Stomach smooth muscle (tissue), 2 donors: ENCODE measurements at regions not wholly inside any gene's neighbourhood (a gene's known extent, or its start where the extent isn't known, plus 50 kb on each side); places are given as distances from the start of the nearest gene placed in this dataset.
A peak's percentile ranks its signal among the peaks of the same experiment; 100 is the strongest.

ENCODE experiments used
- H3K27ac ChIP-seq: one replicate; pipeline ENCODE4 v1.7.0; 2013; ENCODE audit warnings: mild to moderate bottlenecking, low read length, inconsistent platforms
- H3K27me3 ChIP-seq, 2 donors: one replicate each; pipeline ENCODE4 v1.7.0; 2013; ENCODE audit warnings: low read length in 2 of 2; ENCODE audit not compliant: insufficient read depth in 2 of 2, control insufficient read depth in 1 of 2
- H3K36me3 ChIP-seq, 2 donors: one replicate each; pipeline ENCODE4 v1.7.0; 2013; ENCODE audit warnings: low read length in 2 of 2; ENCODE audit not compliant: control insufficient read depth in 2 of 2, insufficient read depth in 2 of 2
- H3K4me1 ChIP-seq: one replicate; pipeline ENCODE4 v1.7.0; 2013; ENCODE audit warnings: low read length; ENCODE audit not compliant: control insufficient read depth, insufficient read depth
- H3K4me3 ChIP-seq, 2 donors: one replicate each; pipeline ENCODE4 v1.7.0; 2013; ENCODE audit warnings: low read length in 2 of 2
- H3K9ac ChIP-seq, 2 donors: one replicate each; pipeline ENCODE4 v1.7.0; 2013; ENCODE audit warnings: low read length in 2 of 2, mild to moderate bottlenecking in 1 of 2
- H3K9me3 ChIP-seq, 2 donors: one replicate each; pipeline ENCODE4 v1.7.0; 2013; ENCODE audit warnings: low read length in 2 of 2; ENCODE audit not compliant: control insufficient read depth in 2 of 2
- donor health status: healthy.
- donor health status: Pancreatic carcinoma.

DNA sequence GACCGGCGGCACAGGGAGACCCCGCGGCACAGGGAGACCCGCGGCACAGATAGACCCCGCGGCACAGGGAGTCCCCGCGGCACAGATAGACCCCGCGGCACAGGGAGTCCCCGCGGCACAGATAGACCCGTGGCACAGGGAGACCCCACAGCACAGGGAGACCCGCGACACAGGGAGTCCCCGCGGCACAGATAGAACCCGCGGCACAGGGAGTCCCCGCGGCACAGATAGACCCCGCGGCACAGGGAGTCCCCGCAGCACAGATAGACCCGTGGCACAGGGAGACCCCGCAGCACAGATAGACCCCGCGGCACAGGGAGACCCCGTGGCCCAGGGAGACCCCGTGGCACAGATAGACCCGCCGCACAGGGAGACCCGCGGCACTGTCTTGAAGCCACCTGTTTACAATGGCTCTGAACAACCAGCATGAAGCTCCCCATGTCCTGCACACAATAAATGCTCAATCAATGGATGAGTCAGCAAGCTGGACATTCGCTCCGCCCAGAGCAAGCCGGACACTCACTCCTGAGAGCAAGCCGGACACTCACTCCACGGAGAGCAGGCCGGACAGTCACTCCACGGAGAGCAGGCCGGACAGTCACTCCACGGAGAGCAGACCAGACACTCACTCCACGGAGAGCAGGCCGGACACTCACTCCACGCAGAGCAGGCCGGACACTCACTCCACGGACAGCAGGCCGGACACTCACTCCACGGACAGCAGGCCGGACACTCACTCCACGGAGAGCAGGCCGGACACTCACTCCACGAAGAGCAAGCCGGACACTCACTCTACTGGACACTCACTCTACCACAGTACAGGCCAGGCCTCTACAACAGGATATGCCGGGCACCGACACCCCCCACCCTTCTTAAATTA lies 121.9 kb downstream of the RFLNA start:
- Histone ChIP-seq H3K4me3 (no peak overlapping the region), H3K4me1 (peaks cover 43% of the 10 kb centered on the region), H3K36me3 (peaks cover 18 to 22% of the 10 kb centered on the region in 2 donors), H3K27me3 (no peaks in the 10 kb centered on the region), H3K27ac (no peak overlapping the region), H3K9ac (no peak overlapping the region), H3K9me3 (no peaks in the 10 kb centered on the region)

DNA sequence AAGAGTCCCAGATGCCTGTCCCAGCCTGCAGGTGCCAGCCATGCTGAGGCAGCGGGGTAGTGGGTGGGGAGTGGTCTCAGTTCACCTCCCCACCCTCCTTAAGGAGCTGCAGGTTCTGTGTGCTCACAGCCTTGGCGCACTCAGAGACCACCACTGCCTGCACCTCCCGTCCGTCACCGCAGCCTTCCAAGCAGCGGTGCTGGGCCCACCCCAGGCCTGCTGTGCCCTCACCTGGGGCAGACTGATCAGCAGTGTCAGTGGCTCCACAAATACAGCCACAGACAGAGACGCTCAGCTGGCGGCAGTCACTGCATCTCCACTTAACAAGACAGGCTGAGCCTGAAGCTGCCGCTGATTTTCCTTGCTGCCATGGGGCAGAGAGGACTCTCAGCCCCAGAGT lies 120.2 kb downstream of the RFLNA start:
- peaks cover 18 to 21% of the 10 kb centered on the region in 2 donors for H3K36me3 ChIP-seq
- H3K4me1 ChIP-seq = peaks cover 43% of the 10 kb centered on the region
- no peak overlapping the region for H3K4me3 ChIP-seq
- H3K9me3 ChIP-seq = no peaks in the 10 kb centered on the region
- no peaks in the 10 kb centered on the region for H3K27me3 ChIP-seq
- H3K9ac ChIP-seq = no peak overlapping the region
- H3K27ac ChIP-seq = no peak overlapping the region

DNA sequence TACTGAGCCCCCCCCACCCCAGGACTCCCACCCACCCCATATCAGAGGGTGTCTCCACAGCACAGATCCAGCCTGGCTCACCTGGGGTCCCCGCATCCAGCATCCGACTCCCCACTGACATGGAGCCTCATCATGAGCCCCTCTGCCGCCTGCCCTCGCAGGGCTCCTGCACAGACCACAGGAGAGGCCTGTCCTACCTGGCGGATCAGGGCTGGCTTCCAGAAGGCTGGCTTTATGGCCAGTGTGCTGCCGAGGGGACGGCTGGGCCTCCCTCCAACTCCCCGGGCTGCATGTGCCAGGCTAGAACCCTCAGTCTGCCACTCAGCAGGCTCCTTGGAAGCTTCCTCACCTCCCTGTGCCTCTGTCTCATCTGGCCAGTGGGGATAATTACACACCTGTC lies 119.0 kb downstream of the RFLNA start:
- Histone ChIP-seq H3K27ac (no peak overlapping the region), H3K4me1 (peaks cover 53% of the 10 kb centered on the region), H3K9ac (no peak overlapping the region)

DNA sequence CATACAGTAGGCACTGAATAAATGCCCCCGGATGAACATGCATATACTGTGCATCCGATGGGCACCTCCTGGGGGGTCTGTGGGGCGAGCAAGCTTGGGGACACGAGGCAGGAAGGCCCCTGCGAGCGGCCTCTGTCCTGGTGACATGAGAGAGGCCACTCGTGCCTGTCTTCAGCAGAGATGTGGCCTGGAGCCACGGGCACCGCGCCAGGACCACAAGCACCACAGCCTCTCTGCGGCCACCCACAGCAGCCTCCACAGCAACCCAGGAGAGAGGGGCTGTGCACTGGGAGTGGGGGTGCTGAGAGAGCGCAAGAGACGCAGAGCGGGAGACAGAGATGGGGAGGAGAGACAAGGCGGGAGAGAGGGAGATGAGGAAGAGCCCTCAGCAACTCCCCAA lies 118.5 kb downstream of the RFLNA start:
- peak overlapping the region; percentile 11 for H3K27ac ChIP-seq
- H3K9ac ChIP-seq = no peak overlapping the region
- peaks cover 54% of the 10 kb centered on the region for H3K4me1 ChIP-seq
- H3K4me3 ChIP-seq = no peak overlapping the region
- H3K27me3 ChIP-seq = no peaks in the 10 kb centered on the region
- H3K36me3 ChIP-seq = peaks cover 8 to 13% of the 10 kb centered on the region in 2 donors
- no peaks in the 10 kb centered on the region for H3K9me3 ChIP-seq

More for the DNA sequence above, 119.0 kb downstream of the RFLNA start:
- Histone ChIP-seq H3K36me3 (peaks cover 8 to 13% of the 10 kb centered on the region in 2 donors), H3K4me3 (no peak overlapping the region), H3K27me3 (no peaks in the 10 kb centered on the region), H3K9me3 (no peaks in the 10 kb centered on the region)

DNA sequence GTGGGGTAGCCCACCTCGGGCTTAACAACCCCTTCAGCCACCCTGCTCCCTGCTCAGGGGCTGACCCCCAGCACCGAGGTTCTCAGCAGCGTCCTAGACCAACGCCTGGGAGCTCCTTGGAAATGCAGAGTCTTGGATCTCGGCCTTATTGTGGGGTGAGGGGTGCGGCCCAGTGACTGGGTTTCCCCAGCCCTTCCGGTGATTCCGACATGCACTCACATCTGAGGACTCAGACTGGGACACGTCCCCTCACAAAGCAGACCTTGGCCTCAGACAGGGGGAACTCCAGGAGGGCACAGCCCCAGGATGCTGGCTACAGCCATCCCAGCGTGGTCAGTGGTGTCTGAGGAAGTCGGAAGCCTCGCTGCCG lies 117.7 kb downstream of the RFLNA start:
- Histone ChIP-seq H3K4me3 (peak overlapping the region in 1 of 2 donors; percentile 22), H3K27me3 (no peaks in the 10 kb centered on the region), H3K9ac (no peak overlapping the region), H3K36me3 (peaks cover 8 to 11% of the 10 kb centered on the region in 2 donors), H3K4me1 (peaks cover 54% of the 10 kb centered on the region), H3K9me3 (no peaks in the 10 kb centered on the region), H3K27ac (peak overlapping the region; percentile 46)

DNA sequence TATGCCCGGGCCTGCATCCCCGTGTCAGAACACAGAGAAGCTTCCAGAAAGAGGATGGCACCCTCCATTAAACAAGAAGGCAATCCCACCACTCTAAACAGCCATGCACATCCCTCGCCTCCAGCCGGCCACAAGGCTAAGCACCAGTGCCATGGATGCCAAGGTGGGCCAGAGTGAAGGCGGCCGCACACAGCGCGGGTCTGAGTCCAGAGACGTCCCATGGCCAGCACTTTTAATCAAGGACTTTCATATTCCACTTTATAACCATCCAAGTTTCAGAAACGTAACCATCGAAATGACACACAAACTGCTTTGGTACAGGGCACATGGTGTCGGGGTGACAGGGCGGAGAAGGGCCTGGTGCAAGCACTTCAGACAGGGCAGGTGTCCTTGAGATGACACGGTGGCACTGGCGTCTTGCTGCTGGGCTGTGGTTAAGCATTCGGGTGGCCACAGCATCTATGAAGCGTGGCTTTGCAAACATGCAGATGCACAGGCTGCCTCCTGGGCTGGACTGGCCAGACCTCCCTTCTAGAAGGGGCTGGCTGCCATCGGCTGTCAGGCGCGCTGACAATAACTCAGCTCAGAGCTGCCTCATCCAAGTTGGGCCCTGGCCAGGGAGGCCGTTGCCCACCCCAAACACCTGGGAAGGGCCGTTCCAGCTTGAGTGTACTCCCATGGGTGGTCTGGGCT lies 117.2 kb downstream of the RFLNA start:
- Histone ChIP-seq H3K27me3 (no peaks in the 10 kb centered on the region), H3K9ac (no peak overlapping the region), H3K9me3 (no peaks in the 10 kb centered on the region), H3K36me3 (peaks cover 4 to 11% of the 10 kb centered on the region in 2 donors), H3K4me3 (peak overlapping the region in 1 of 2 donors; percentile 22), H3K4me1 (peaks cover 54% of the 10 kb centered on the region), H3K27ac (peak overlapping the region; percentile 46)

GRCh38 chr12:124411281-124411878 lies 116.5 kb downstream of the RFLNA start:
- H3K36me3 ChIP-seq = peaks cover 3 to 15% of the 10 kb centered on the region in 2 donors
- peak overlapping the region in 1 of 2 donors; percentile 8 for H3K4me3 ChIP-seq
- H3K4me1 ChIP-seq = peaks cover 54% of the 10 kb centered on the region
- no peaks in the 10 kb centered on the region for H3K27me3 ChIP-seq
- H3K9ac ChIP-seq = peak overlapping the region in 1 of 2 donors; percentile 29
- H3K9me3 ChIP-seq = no peaks in the 10 kb centered on the region
- peak overlapping the region; percentile 46 for H3K27ac ChIP-seq

- Histone ChIP-seq H3K9ac (peak overlapping the region; percentile 21 to 29), H3K9me3 (no peaks in the 10 kb centered on the region), H3K4me3 (peak overlapping the region in 1 of 2 donors; percentile 35), H3K27me3 (no peaks in the 10 kb centered on the region), H3K36me3 (peaks cover 3 to 16% of the 10 kb centered on the region in 2 donors), H3K4me1 (peaks cover 55% of the 10 kb centered on the region), H3K27ac (peak overlapping the region; percentile 46)
These were observed 115.7 kb downstream of the RFLNA start for GRCh38 chr12:124410354-124411175.

DNA sequence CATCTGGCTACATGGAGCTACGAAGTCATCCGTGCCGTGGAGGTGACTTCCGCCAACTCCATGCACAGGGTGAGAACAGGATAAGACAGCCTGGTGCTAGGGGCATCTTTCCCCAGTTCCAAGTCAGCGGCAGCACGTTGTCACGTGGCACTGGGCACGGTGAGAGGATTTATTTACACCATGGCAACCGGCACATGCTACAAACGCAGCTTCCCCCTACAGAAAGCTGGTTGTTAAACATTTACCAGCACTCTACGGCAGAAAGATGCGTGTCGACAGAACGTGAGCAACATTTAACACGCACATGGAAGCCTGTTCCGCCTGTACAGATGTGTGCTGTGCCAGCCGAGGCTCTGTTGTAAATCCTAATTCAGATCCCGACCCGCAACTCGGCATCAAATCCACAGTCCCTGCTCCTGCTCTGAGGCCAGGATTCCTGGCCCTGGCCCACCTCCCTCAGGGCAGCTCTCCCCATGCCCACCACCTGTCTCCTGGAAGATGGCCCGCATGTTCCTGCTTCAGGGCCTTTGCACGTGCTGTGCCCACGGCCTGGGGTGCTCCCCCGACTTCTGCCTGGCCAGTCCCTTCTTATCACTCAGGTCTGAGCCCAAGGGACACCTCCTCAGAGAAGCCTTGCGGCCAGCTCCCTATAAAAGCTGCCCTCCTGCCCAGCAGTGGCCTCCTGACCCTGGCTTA lies 114.1 kb downstream of the RFLNA start:
- H3K9me3 ChIP-seq = no peaks in the 10 kb centered on the region
- H3K27ac ChIP-seq = peak overlapping the region; percentile 31
- H3K9ac ChIP-seq = no peak overlapping the region
- peaks cover 65% of the 10 kb centered on the region for H3K4me1 ChIP-seq
- H3K4me3 ChIP-seq = no peak overlapping the region
- H3K36me3 ChIP-seq = peaks cover 3 to 17% of the 10 kb centered on the region in 2 donors
- no peaks in the 10 kb centered on the region for H3K27me3 ChIP-seq
